ENCODE measurements at regions not wholly inside any gene's neighbourhood (a gene's known extent, or its start where the extent isn't known, plus 50 kb on each side); places are given as distances from the start of the nearest gene placed in this dataset.

DNA sequence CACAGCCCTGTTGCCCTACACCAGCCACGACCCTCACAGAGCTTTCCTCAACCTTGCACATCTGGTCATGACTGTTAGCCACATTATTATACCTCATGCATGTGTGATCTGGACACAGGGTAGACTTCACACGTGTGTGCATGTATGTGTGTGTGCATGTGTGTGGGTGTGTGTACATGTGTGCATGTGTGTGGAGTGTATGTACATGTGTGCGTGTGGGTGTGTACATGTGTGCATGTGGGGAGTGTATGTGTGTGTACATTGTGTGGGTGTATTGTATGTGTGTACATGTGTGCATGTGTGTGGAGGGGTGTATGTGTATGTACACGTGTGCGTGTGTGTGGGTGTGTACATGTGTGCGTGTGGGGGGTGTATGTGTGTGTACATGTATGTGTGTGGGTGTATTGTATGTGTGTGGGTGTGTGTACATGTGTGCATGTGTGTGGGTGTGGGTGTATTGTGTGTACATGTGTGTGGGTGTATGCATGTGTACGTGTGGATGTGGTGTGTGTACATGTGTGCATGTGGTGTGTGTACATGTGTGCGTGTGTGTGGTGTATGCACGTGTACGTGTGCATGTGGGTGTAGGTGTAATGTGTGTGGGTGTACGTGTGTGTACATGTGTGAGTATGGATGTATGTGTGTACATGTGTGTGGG, 130.2 kb downstream of the C16orf95 start:
- FAIRE-seq (no peak), DNase-seq (ENCODE audit: extremely low spot score, insufficient read length, low read depth) (no peak)

DNA sequence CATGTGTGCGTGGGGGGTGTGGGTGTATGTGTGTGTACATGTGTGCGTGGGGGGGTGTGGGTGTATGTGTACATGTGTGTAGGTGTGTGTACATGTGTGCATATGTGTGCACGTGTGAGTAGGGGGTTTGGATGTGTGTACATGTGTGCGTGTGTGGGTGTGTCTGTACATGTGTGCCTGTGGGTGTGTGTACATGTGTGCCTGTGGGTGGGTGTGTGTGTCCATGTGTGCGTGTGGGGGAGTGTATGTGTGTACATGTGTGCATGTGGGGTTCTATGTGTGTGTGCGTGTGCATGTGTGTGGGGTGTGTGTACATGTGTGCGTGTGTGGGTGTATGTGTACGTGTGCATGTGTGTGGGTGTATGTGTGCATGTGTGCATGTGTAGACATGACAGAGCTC, 129.1 kb downstream of the C16orf95 start:
- FAIRE-seq (no peak), DNase-seq (ENCODE audit: extremely low spot score, insufficient read length, low read depth) (no peak)

- DNase-seq (ENCODE audit: extremely low spot score, insufficient read length, low read depth) (no peak), FAIRE-seq (no peak)
Observed at GRCh38 chr16:87189426-87189825, 127.8 kb downstream of the C16orf95 start.

GRCh38 chr16:87190288-87191230, 126.6 kb downstream of the C16orf95 start:
- no peak for FAIRE-seq
- no peak for DNase-seq (ENCODE audit: extremely low spot score, insufficient read length, low read depth)

- FAIRE-seq (no peak), DNase-seq (ENCODE audit: extremely low spot score, insufficient read length, low read depth) (no peak)
Observed at GRCh38 chr16:87192452-87193073, 124.6 kb downstream of the C16orf95 start.

GRCh38 chr16:87194172-87194571, 123.0 kb downstream of the C16orf95 start:
- FAIRE-seq: no peak
- no peak for DNase-seq (ENCODE audit: extremely low spot score, insufficient read length, low read depth)

DNA sequence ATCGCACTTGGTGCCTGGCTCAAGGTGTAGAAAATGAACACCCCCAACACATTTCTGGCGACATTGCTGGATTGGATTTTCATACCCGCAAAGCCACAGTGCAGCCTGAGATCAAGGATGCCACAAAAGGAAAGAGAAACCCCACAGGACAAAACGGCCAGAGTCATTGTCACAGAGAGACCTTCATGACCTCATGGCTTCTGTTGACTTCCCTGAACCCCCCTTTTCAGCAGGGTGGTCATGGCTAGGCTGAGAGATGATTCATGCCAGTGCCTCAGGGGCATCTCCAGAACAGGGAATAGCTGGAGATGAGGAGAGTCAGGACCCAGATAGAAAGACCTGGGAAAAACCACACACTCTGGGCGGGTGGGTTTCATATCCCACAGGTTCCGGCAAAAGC, 122.0 kb downstream of the C16orf95 start:
- DNase-seq (ENCODE audit: extremely low spot score, insufficient read length, low read depth) (no peak), FAIRE-seq (no peak)

GRCh38 chr16:87196231-87196630, 121.0 kb downstream of the C16orf95 start:
- FAIRE-seq (no peak), DNase-seq (ENCODE audit: extremely low spot score, insufficient read length, low read depth) (no peak)

DNA sequence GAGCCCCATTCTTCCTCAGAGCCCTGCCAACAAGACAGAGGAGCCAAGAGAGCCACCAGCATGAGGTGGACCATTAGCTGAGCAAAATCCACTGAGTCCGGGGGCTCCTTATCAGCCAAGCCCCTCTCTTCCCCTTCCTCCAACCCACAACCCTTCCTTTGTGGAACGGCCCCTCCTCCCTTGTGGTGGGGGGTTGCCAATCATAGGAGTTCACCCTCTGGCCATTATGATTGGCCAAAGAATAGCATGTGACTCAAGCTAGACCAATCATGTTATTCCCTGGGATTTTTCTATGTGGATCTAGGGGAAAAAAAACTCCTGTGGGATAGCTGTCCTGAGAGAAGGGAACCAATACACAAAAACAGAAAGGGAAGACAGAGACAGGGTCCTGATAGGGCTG, 120.5 kb downstream of the C16orf95 start:
- no peak for DNase-seq (ENCODE audit: extremely low spot score, insufficient read length, low read depth)
- FAIRE-seq: no peak

DNA sequence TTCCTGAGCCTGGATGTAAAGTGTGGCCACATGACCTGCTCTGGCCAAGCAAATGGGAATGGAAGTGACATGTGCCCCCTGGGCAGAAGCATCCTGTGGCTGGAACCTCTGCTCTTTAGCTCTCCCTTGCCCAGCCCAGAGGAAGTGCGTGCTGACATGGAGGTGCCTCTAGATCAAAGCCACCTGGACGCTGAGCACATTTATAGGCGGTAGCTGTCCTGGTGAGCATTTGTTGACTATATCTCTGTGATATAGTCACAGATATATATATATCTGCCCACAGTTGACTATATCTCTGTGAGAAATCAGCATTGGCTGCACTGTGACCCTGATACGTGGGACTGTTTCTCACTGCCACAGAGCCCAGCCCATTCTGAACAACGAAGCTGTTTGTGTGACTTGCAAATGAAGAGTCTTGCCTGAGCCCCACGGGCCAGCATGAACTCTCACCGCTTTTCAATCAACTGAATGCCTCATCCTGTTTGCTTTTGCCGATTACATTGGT, 118.8 kb downstream of the C16orf95 start:
- DNase-seq (ENCODE audit: extremely low spot score, insufficient read length, low read depth): no peak
- no peak for FAIRE-seq

DNA sequence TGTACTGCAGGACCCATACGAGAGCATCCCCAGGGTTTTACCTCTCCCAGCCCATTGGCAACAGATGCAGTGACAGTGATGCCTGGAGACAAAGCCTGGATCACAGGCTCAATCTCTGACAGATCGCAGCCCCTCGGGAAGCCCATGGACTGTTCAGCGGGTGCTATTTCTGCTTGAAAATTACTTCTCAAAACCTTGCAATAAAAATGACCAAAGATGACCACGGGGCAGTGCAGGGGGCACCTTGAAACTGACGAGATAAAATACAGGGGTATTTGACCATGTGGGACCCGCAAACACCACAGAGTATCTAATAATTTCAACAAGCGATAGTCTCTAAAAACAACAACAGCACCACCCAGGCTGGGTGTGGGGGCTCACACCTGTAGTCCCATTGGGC, 118.3 kb downstream of the C16orf95 start:
- no peak for FAIRE-seq
- no peak for DNase-seq (ENCODE audit: extremely low spot score, insufficient read length, low read depth)

DNA sequence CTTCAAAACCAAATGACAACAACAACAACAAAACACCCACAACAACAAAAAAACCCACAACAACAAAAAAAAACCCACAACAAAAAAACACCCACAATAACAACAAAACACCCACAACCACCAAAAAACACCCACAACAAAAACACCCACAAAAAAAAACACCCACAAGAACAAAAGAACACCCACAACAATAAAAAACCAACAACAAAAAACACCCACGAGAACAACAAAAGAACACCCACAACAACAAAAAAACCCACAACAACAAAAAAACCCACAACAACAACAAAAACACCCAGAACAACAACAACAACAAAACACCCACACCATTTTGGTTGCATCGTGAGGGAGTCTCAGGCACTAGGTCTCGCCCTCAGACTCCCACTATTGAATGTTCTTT, 117.8 kb downstream of the C16orf95 start:
- no peak for DNase-seq (ENCODE audit: extremely low spot score, insufficient read length, low read depth)
- FAIRE-seq: no peak

- FAIRE-seq: no peak
- no peak for DNase-seq (ENCODE audit: extremely low spot score, insufficient read length, low read depth)
Observed at GRCh38 chr16:87199901-87200300, 117.3 kb downstream of the C16orf95 start.

- FAIRE-seq: no peak
- no peak for DNase-seq (ENCODE audit: extremely low spot score, insufficient read length, low read depth)
Observed at GRCh38 chr16:87200637-87201036, 116.6 kb downstream of the C16orf95 start.

GRCh38 chr16:87201052-87201451, 116.1 kb downstream of the C16orf95 start:
- DNase-seq (ENCODE audit: extremely low spot score, insufficient read length, low read depth): no peak
- FAIRE-seq: no peak

- FAIRE-seq: no peak
- DNase-seq (ENCODE audit: extremely low spot score, insufficient read length, low read depth): no peak
Observed at GRCh38 chr16:87201790-87202189, 115.4 kb downstream of the C16orf95 start.

DNA sequence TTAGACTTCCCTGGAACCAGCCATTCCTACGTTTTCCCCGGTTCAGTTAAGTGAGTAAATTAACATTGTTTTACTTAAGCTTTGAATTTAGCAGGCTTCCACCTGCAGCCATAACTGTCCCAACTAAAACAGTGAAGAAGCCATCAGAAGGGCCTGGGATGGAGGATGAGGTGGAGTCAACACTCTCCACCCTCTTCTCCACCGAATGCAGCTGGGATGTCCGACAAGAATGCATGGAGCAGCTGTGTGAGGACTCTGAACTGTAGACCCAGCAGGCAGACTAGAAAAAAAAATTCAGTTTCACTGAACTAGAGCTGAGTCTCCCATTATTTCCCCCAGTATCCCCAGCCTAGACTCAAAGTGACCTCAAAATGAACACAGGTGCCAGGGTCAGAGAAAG, 114.8 kb downstream of the C16orf95 start:
- DNase-seq (ENCODE audit: extremely low spot score, insufficient read length, low read depth) (no peak), FAIRE-seq (no peak)

DNA sequence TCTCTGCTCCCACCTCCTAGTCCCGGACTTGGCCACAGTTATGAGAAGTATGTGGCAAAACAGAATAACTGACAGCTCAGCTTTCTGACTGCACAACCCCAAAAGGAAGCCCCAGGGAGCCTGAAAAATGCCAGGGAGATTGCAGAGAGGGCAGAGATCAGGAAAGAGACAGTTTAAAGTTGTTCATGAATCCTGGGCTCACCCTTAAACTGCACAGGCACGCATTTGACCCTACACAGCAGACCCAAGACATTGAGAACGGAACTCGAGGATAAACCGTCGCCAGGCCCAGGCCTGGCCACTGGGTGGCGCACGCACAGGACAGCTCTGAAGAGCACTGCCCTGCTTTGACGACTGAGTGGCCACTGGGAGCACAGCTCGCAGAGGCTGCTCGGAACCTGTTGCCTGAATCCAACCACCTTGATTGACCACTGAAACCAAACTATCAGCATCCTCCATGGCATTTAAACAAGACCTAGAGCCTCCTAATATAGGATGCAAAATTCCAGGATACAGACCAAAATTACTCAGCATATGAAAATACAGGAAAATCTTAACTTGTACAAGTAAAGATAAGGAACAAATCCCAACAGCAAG, 114.0 kb downstream of the C16orf95 start:
- no peak for FAIRE-seq
- DNase-seq (ENCODE audit: extremely low spot score, insufficient read length, low read depth): peak; percentile 50

DNA sequence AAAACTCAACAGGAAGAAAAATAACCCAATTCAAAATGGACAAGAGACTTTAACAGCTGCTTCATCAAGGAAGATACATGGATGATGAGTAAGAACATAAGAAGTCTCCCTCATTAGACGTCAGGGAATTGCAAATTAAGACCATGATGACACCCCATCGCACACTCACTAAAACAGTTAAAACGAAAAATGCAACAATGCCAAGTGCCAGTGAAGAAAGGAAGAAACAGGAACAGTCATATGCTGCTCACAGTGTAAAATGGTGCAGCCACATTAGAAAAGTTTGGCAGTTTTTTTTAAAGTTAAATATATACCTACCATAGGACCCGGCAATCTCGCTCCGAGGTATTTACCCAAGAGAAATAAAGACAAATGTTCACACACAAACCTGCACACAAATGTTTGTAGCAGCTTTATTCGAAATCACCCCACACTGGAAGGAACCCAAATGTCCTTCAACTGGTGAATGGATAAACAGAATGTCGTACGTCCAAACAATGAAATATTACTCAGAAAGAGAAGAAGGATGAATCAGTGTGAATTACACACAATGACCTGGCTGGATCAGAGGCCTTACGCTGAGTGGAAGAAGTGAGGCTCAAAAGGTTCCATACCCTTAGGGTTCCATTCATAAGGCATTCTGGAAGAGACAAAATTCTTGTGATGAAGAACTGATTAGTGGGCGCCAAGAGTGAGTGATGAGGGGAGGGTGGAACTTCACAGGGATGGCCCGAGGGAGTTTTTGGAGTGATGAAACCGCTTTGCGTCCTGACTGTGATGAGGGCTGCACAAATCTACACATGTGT, 110.3 kb downstream of the C16orf95 start:
- FAIRE-seq: no peak

DNA sequence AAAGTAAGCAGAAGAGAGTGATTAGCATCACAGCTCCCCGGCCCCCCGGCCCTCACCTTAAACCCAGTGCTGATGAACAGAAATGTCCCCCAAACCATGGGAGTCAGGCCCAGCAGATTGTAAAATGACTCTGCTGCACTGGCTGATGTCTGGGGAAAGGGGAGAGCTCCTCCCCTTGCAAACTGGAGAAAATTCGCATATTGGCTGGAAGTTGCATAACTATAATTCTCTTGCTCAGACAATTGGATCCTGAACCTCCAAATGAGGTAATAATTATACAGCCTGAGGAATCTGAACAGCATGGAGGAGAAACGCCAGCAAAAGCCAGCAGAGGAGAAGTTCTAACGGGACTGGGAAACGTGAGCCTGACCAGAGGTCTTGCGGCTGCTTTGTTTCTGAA, 109.7 kb downstream of the C16orf95 start:
- FAIRE-seq: no peak
- DNase-seq (ENCODE audit: extremely low spot score, insufficient read length, low read depth): no peak

More for the DNA sequence above, 110.3 kb downstream of the C16orf95 start:
- no peak for DNase-seq (ENCODE audit: extremely low spot score, insufficient read length, low read depth)

Measured in GM18507 (cell line).